ENCODE measurements at regions not wholly inside any gene's neighbourhood (a gene's known extent, or its start where the extent isn't known, plus 50 kb on each side); places are given as distances from the start of the nearest gene placed in this dataset.

DNA sequence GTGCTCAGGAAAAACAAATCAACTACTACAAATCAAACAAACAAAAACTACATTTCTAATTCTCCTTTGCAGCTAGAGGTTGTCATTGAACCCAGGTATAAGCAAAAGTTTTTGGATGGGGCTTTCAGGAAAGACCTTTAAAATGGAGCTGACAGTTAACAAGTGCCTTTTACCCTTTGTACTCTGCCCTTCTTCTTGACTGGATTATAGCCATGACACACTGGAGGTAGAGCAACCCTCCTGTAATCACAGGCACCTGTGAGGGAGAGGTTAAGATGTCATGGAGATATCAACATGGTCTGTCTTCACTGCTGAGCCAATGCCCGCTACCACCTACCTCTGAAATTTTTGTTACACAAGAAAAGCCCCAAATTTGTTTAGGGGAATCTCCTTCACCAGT is 100.0 kb upstream of the GLS start:
- TF ChIP-seq, protein P1, sequence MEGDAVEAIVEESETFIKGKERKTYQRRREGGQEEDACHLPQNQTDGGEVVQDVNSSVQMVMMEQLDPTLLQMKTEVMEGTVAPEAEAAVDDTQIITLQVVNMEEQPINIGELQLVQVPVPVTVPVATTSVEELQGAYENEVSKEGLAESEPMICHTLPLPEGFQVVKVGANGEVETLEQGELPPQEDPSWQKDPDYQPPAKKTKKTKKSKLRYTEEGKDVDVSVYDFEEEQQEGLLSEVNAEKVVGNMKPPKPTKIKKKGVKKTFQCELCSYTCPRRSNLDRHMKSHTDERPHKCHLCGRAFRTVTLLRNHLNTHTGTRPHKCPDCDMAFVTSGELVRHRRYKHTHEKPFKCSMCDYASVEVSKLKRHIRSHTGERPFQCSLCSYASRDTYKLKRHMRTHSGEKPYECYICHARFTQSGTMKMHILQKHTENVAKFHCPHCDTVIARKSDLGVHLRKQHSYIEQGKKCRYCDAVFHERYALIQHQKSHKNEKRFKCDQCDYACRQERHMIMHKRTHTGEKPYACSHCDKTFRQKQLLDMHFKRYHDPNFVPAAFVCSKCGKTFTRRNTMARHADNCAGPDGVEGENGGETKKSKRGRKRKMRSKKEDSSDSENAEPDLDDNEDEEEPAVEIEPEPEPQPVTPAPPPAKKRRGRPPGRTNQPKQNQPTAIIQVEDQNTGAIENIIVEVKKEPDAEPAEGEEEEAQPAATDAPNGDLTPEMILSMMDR (IDR thresholded peaks at IDR 0.05), result no peak
- TF ChIP-seq POLR2A (IDR thresholded peaks at IDR 0.05), result no peak
